Stimulated activated naive CD8-positive, alpha-beta T cell treated with anti-CD3 and anti-CD28 coated beads, Interleukin-15, Interleukin-2, amounts not matched to agents 100 U/mL and 50 U/mL, for 24 hours (primary cell): ENCODE measurements at regions not wholly inside any gene's neighbourhood (a gene's known extent, or its start where the extent isn't known, plus 50 kb on each side); places are given as distances from the start of the nearest gene placed in this dataset.
A peak's percentile ranks its signal among the peaks of the same experiment; 100 is the strongest.
"Not testable (repeated sequence)": the region's sequence is repeated elsewhere in the genome, so short reads cannot be mapped to it uniquely, and the experiment has no call there.

Source experiments
- ATAC-seq: fragments of 150-1000 bp; cut with Tn5 transposase; one replicate; pipeline ENCODE4 v1.10.0; 2021
- DNase-seq: peaks from one replicate; pipeline ENCODE4 v3.0.0; 2021

- DNase-seq = no peak
- ATAC-seq = no peak
Measured at GRCh38 chr6:115067690-115068447, 725.0 kb upstream of the HS3ST5 start.

GRCh38 chr6:115064680-115065079, 721.9 kb upstream of the HS3ST5 start:
- ATAC-seq (no peak), DNase-seq (no peak)

GRCh38 chr6:115060581-115060980, 717.8 kb upstream of the HS3ST5 start:
- ATAC-seq (no peak), DNase-seq (no peak)

- ATAC-seq (no peak), DNase-seq (no peak)
Measured at GRCh38 chr6:115058414-115059211, 715.8 kb upstream of the HS3ST5 start.

- ATAC-seq (no peak), DNase-seq (no peak)
Measured at GRCh38 chr6:115055579-115055978, 712.8 kb upstream of the HS3ST5 start.

GRCh38 chr6:115054242-115054641, 711.4 kb upstream of the HS3ST5 start:
- DNase-seq, ATAC-seq: not testable (repeated sequence)

GRCh38 chr6:115053169-115053860, 710.5 kb upstream of the HS3ST5 start:
- no peak for ATAC-seq
- no peak for DNase-seq

GRCh38 chr6:115016593-115016992, 673.8 kb upstream of the HS3ST5 start:
- DNase-seq (no peak), ATAC-seq (no peak)

GRCh38 chr6:115004982-115005381, 662.2 kb upstream of the HS3ST5 start:
- no peak for ATAC-seq
- DNase-seq = no peak

GRCh38 chr6:115004204-115004603, 661.4 kb upstream of the HS3ST5 start:
- DNase-seq = no peak

GRCh38 chr6:115001731-115002350, 659.0 kb upstream of the HS3ST5 start:
- ATAC-seq = peak; percentile 28
- DNase-seq = no peak

More at GRCh38 chr6:115004204-115004603, 661.4 kb upstream of the HS3ST5 start:
- no peak for ATAC-seq

- no peak for DNase-seq
- ATAC-seq = no peak
Measured at GRCh38 chr6:115000736-115001135, 657.9 kb upstream of the HS3ST5 start.

GRCh38 chr6:114998492-114998891, 655.7 kb upstream of the HS3ST5 start:
- no peak for ATAC-seq
- DNase-seq = no peak

- ATAC-seq = no peak
Measured at GRCh38 chr6:114997813-114998292, 655.0 kb upstream of the HS3ST5 start.

GRCh38 chr6:114995526-114995925, 652.7 kb upstream of the HS3ST5 start:
- DNase-seq (no peak), ATAC-seq (no peak)

More at GRCh38 chr6:114997813-114998292, 655.0 kb upstream of the HS3ST5 start:
- DNase-seq = no peak

GRCh38 chr6:114989279-114989964, 646.6 kb upstream of the HS3ST5 start:
- DNase-seq = peak; percentile 7

GRCh38 chr6:114987281-114987680, 644.5 kb upstream of the HS3ST5 start:
- ATAC-seq = no peak
- DNase-seq = no peak

More at GRCh38 chr6:114989279-114989964, 646.6 kb upstream of the HS3ST5 start:
- peak; percentile 86 for ATAC-seq

GRCh38 chr6:114955363-114955762, 612.5 kb upstream of the HS3ST5 start:
- ATAC-seq = no peak
- DNase-seq = no peak

- ATAC-seq (no peak), DNase-seq (no peak)
Measured at GRCh38 chr6:114952229-114952628, 609.4 kb upstream of the HS3ST5 start.

- no peak for DNase-seq
- ATAC-seq = no peak
Measured at GRCh38 chr6:114945392-114945791, 602.6 kb upstream of the HS3ST5 start.

- ATAC-seq (no peak), DNase-seq (no peak)
Measured at GRCh38 chr6:114941078-114941477, 598.3 kb upstream of the HS3ST5 start.
